ENCODE measurements at regions not wholly inside any gene's neighbourhood (a gene's known extent, or its start where the extent isn't known, plus 50 kb on each side); places are given as distances from the start of the nearest gene placed in this dataset.
"Not testable (repeated sequence)": the region's sequence is repeated elsewhere in the genome, so short reads cannot be mapped to it uniquely, and the experiment has no call there.

GRCh38 chr1:229710746-229711145, 84.7 kb downstream of the URB2 start:
- DNase-seq = no peak

DNA sequence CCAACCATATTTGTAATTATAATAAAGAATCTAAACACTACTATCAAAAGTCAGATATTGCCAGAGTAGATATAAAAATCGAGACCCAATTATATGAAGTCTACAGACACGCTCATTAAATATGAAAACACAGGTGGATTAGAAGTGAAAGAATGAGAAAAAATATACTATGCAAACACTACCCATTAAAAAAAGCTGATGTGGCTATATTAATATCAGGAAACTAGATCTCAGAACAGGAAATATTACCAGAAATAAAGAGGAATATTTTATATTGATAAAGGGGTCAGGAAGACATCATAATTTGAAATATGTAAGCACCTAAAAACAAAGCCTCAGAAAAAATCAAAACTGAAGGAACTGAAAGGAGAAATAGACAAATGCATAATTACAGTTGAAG, 88.3 kb downstream of the URB2 start:
- no peak for DNase-seq

- DNase-seq = no peak
Observed at GRCh38 chr1:229714964-229715603, 89.0 kb downstream of the URB2 start.

GRCh38 chr1:229716069-229716468, 90.0 kb downstream of the URB2 start:
- DNase-seq = peak; percentile 48

- no peak for DNase-seq
Observed at GRCh38 chr1:229716704-229717103, 90.7 kb downstream of the URB2 start.

DNA sequence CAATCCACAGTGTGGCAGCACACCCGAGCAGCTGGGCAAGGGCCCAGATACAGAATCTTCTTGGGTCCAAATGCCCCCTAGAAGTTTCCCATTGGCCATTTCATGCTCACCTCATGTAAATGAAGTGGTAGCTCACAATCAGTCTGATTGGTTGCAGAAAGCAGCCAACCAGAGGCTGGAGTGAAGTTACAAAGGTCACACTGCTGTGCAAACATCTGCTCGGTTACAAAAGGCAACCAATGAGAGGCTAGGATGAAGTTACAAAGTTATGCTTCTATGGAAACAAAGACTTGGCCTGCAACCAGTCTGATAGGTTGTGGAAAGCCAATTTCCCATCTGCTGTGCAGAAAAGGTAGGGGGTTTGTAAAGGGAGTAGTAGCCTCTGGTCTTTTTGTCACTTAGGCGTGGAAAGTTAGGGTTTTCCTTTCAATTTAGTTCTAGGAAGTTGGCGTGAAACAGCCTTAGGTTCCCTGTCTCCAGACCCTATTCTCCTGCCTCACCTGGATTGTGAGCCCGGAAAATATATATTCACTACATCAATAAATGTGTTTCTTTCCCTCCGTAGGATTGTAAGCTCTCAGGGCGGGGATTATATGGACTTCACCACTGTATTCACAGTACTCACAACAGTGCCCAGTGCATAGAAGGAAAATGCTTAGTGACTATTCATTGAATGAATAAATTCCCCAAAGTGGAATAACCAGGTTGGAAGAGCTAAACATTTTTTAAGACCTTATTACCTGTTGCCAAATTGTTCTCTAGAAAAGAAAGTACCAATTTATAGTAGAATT, 91.9 kb downstream of the URB2 start:
- no peak for DNase-seq

- DNase-seq = no peak
Observed at GRCh38 chr1:229726061-229726460, 100.0 kb downstream of the URB2 start.

DNA sequence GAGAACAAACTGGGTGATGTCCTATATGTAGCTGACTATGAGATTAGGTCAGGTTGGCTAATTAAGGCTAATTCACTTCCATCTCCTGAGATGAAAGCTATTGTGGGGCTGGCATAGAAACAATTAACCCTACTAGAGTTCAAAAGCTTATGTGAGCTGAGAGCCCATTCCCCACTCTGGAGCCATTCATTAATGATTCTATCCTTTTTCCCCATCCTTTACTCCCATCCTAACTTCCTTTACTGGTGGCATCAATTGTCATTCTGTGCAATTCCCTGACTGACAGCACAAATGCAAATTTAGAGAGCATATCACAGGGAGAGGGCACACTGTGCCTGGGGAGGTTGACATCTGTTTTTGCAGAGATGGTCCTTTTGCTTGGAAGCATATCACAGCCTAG, 103.9 kb downstream of the URB2 start:
- DNase-seq = no peak

DNA sequence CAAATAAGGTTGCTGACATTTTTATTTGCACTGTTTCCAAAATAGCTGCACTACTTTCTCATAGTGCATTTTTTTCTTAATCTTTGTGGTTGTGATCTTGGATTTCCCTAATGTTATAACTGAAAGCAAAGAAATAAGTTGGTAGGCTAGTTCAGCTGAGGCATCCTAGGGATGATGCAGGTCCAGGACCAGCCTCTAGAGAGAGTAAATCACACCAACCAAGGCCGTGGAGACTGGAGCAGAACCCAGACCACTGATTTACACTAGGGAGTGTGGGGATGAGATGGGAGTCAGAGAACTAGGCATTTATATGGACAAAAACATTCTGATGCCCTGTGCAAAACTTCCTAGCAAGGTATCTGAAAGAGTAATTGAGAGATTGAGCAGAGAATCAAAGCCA, 104.5 kb downstream of the URB2 start:
- no peak for DNase-seq

- no peak for DNase-seq
Observed at GRCh38 chr1:229732061-229732460, 106.0 kb downstream of the URB2 start.

DNA sequence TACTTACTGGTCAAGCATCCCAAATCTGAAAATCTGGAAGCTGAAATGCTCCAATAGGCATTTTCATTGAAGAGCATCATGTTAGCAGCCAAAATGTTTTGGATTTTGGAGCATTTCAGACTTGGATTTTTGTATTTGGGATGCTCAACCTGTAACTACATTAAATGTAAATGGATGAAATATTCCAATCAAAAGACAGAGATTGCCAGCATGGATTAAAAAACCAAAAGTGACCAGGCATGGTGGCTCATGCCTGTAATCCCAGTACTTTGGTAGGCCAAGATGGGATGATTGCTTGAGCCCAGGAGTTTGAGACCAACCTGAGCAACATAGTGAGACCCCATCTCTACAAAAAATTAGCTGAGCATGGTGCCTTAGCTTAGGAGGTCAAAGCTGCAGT, 110.3 kb downstream of the URB2 start:
- no peak for DNase-seq

DNA sequence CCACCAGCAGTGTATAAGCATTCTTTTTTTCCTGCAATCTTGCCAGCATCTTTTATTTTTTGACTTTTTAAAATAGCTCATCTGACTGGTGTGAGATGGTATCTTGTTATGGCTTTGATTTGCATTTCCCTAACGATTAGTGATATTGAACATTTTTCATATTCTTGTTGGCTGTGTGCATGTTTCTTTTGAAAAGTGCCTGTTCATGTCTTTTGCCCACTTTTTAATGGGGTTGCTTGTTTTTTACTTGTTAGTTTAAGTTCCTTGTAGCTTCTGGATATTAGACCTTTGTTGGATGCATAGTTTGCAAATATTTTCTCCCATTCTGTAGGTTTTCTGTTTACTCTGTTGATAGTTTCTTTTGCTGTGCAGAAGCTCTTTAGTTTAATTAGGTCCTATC, 116.6 kb downstream of the URB2 start:
- not testable (repeated sequence) for DNase-seq

DNA sequence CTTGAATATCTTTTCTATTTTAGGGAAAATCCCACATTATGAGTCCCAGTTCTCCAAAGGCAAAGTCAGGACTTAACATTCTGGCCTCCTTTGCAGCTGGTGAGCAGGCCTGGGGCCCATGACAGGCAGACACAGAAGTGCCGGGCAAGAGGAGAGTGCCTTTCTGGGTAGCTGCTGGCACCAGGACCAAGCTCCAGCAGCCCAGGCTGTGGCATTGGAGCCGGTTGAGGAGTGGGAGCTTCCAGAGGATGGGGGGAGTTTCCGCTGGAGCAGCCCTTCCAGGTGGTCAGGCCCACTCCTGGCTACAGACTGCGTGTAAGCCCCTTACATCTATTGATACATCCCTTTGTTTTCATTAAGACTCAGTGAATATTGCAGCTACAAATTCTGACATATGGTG, 123.9 kb downstream of the URB2 start:
- peak; percentile 15 for DNase-seq

- peak; percentile 44 for DNase-seq
Observed at GRCh38 chr1:229751610-229752009, 125.6 kb downstream of the URB2 start.

GRCh38 chr1:229752679-229753078, 126.6 kb downstream of the URB2 start:
- no peak for DNase-seq

DNA sequence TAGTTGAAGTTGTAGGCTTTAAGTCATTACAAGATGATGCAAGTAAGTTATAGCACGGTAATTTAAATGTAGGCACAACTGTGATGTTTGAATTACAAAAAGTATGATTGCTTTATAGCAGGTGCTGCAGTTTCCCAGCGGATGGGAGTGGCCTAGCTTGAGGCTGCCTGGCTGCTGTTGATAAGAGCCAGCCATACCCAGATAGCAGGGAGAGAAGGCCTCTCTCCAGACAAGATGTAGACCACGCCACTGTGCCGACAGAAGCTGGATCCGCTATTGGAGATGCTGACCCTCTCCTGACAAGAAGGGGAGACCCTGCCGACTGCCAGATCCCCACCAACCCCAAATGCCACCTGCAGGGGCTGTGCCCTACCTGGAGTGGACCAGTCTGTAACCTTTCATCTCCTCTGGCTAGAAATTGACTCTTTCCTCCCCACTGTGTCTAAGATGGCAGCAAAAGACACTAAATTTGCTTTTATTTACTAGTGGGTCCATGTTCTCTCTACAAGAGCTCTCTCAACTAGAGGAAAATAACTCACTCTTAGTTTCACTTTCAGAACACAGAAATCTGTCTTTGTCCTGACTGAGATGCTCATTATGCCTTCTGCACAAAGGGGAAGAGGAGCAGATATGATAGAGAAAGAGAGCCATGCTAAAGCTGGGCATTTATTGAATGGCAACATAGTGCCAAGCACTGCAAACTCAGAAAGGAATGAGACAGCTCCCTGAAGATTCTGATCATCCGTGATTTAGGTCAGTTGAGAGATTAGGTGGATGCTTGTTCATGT, 127.9 kb downstream of the URB2 start:
- DNase-seq = no peak

- no peak for DNase-seq
Observed at GRCh38 chr1:229756666-229757065, 130.6 kb downstream of the URB2 start.

DNA sequence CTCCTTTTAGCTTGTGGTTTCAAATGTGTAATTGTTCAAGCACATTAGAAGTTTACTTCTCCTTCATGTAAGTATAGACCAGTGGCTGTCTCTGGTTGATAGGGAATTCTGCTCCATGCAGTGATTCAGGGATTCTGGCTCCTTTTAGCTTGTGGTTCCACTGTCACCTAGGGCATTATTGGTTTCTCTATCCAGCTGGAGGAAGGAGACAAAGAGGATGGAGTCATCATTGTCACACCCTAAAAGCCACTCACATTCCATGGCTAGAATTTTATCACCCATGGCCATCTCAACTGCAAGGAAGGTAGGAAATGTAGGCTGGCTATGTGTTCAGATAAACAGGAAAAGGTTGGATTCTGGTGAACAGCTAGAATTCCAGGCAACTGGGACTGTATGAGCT, 131.2 kb downstream of the URB2 start:
- DNase-seq = no peak

DNA sequence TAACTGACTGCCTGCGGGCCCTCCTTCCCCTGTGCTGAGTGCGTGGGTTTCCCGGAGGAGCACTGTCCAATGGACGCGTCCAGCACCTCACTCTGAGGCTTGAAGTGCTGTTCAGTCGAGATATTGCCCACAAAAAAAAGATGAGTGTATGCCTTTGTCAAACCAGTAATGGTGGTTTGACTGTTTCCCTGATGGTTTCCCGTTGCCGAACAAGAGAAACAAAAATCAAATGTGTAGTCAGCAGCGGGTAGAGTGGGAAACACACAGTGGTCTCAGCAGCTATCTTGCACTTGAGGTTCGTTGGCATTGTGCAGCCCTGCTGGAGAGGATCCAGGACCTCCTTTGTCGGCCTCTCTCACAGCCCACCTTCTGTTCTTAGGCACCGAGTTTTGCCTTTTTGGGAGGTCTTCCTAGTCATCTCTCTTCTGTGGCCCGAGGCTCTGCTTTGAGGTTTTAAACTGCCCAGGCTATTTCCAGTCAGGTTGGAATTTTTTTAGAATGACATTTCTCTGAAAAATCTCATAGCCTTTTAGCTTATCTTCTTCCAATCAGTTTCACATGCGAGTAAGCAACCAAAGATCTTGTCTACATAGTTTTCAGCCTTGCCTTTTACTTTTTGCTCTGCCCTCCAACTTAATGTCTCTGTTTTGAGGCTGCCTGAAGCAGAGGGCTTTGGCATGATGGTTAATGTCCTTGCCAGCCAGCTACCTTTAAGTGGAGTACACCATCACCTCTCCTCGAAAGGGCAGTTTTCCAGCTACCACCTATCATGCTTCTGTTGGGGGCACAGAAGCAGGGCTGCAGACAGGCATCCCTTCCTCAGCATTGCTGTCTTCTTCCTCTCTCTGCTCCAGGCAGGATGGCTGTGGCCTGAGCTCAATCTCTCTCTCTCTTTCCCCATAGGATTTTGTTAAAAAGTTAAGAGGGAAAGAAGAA, 132.3 kb downstream of the URB2 start:
- no peak for DNase-seq

DNA sequence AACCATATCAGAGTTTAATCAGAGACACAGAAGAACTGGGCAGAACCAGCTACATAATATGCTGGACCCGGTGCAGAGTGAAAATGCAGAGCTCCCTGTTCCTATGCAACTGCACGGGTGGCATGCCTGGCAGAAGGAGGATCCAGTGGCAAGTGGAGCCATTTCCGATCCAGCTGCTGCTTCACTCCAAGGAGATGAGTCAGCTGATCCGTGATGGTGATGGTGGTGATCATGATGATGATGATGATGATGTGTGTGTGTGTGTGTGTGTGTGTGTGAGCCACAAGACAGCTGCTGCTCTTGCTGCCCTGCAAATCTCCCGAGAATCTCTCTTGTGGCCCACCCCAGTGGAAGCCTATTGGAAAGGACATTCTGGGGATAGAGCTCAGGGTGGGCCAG, 133.0 kb downstream of the URB2 start:
- peak; percentile 35 for DNase-seq

- DNase-seq = no peak
Observed at GRCh38 chr1:229759586-229759985, 133.5 kb downstream of the URB2 start.

- DNase-seq = no peak
Observed at GRCh38 chr1:229760478-229760996, 134.5 kb downstream of the URB2 start.
